Right lobe of liver (tissue), 6 donors: ENCODE measurements at regions not wholly inside any gene's neighbourhood (a gene's known extent, or its start where the extent isn't known, plus 50 kb on each side); places are given as distances from the start of the nearest gene placed in this dataset.

Experiments used
- ATAC-seq, 4 donors: fragments of 200-7000 bp; cut with Tn5 transposase; one replicate each; pipeline ENCODE4 v1.9.1; 2020; ENCODE audit warnings: mild to moderate bottlenecking in 4 of 4, moderate library complexity in 4 of 4
- DNase-seq, 3 donors: peaks; one replicate each; pipeline ENCODE4 v3.0.0-alpha.2; 2020
- H3K27ac ChIP-seq, 3 donors: fragments of 200-600 bp; one replicate each; pipeline ENCODE4 v1.8.0; 2022
- H3K27me3 ChIP-seq, 2 donors: fragments of 200-600 bp; one replicate each; pipeline ENCODE4 v1.8.0; 2022
- H3K36me3 ChIP-seq, 4 donors: fragments of 200-600 bp; sonication (generic) in 1 of 4; one replicate each; pipeline versions ENCODE4 v1.5.1 to v1.8.0; 2017 to 2022; ENCODE audit warnings: control low read depth in 1 of 4
- H3K4me1 ChIP-seq, 4 donors: fragments of 200-600 bp; sonication (generic) in 1 of 4; one replicate each; pipeline versions ENCODE4 v1.5.1 to v1.8.0; 2017 to 2022; ENCODE audit warnings: control low read depth in 1 of 4
- H3K4me3 ChIP-seq, 3 donors: fragments of 200-600 bp; one replicate each; pipeline ENCODE4 v1.8.0; 2022
- H3K9me3 ChIP-seq, 4 donors: fragments of 200-600 bp; sonication (generic) in 1 of 4; one replicate each; pipeline versions ENCODE4 v1.5.1 to v1.8.0; 2017 to 2022; ENCODE audit warnings: control low read depth in 1 of 4
- CTCF ChIP-seq, 4 donors: fragments of 200-600 bp in 3 of 4; fragments of 450-650 bp in 1 of 4; IDR thresholded peaks; one replicate each; pipeline versions ENCODE4 v1.5.1 to v1.8.0; 2016 to 2022; ENCODE audit warnings: antibody characterized with exemption in 4 of 4, mild to moderate bottlenecking in 2 of 4
- POLR2A ChIP-seq: fragments of 450-650 bp; IDR thresholded peaks from one replicate; pipeline ENCODE4 v1.6.1; 2017; ENCODE audit warnings: antibody characterized with exemption, mild to moderate bottlenecking
- WGBS: methylation state at CpG from one replicate; pipeline ENCODE4 v1.1.6; 2018; ENCODE audit warnings: low coverage, low lambda C conversion rate; ENCODE audit not compliant: insufficient coverage; ENCODE audit errors: missing lambda C conversion rate; 5-methylcytosine and 5-hydroxymethylcytosine counted together
- intact Hi-C, 2 donors: fragments of 100-400 bp; cut with DNase I; formaldehyde crosslinking; loops; one replicate each; pipeline versions ENCODE4 v1.11.2 to v1.14.1; 2022
- donor health status: DM: no; HTN: yes; CAD: no.
- donor health status: DM: no; HTN: no; CAD: no.
- donor health status: DM: no; HTN: no; CAD: no.
- donor health status: DM: no; HTN: yes; CAD: no.
- donor health status: DM: no; HTN: yes; CAD: no.

DNA sequence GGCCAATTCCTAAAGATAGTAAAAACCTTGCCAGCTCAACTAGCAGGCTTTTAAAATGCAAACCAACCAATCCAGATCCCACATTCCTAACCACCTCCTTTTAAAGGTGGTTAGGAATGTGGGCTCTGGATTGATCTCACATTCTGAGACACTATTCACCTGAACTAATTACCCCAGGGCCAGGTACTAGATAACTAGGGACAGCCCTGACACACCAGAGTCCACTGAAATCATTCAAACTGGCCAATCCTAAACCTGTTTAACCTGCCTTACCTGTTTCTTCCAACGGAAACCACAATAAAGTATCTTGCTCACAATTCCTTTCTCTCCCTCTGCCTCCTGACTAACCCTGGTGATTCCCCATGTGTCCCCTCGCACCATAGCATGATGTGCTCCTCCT is 168.3 kb upstream of the DMAC1 start:
- H3K4me1 ChIP-seq, result no peaks in the 10 kb centered on the region
- intact Hi-C loops, result no loop called here
- no peak overlapping the region for H3K27ac ChIP-seq
- TF ChIP-seq CTCF (IDR thresholded peaks at IDR 0.05), result no peak
- no peak for TF ChIP-seq POLR2A
- H3K9me3 ChIP-seq, result no peaks in the 10 kb centered on the region
- H3K4me3 ChIP-seq, result no peak overlapping the region
- H3K27me3 ChIP-seq, result no peaks in the 10 kb centered on the region
- DNase-seq (no peak), ATAC-seq (no peak)
- no peaks in the 10 kb centered on the region for H3K36me3 ChIP-seq
- 40% methylated on average over 2 of the region's 2 CpGs for WGBS

DNA sequence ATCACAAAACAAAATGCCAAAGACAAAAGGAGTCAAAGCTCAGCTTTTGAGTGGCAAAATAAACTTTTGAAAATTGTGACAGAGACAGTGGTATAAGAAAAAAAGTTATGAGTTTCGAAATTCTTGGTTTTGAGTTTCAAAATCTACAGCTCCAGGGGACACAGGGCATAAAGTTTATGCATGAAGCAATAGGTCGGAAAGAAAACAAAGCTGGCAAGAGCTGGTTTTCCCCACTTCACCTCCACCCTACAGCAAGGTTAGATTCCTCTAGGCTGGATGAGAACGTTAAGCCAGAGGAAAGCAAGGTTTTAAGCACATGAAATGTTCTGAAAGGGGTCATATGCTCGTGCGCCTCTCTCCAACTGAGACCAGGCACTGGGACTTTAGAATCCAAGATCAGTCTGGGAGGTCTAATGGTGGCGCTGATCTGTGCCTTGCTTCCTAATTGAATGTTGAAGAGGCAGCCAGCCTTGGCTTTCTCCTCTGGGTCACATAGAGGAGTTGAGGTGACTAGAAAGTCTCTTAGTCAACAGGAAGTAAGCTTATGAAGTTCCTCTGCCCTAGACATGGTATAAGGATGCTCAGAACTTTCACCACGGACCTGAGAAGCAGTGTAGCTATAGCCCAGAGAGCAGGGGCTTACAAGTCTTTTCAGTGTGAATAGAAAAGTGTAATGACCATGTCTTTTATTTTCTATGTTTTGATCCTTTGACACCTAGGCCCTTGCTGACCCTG is 167.7 kb upstream of the DMAC1 start:
- ATAC-seq, result peak in 1 of 4 donors; percentile 74
- H3K36me3 ChIP-seq, result no peaks in the 10 kb centered on the region

DNA sequence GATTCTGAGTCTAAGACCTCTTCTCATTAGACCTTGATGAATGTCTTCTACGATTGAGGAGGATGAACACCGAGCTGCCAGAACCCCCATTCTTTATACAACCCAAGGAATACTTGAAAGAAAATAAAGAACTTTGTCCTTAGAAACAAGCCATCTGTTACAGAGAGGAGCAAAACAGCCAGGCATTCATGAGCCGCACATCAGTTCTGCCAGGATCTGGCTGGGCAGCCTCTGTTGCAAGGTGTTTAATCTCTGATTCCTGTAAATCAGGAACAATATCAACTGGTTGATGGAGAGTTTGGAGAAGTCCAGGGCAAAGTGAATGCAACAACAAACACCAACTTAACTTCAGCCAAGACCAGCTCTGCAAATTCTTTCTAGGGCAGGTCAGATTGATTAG is 165.5 kb upstream of the DMAC1 start:
- Histone ChIP-seq H3K4me3 (no peak overlapping the region), H3K27ac (no peak overlapping the region), H3K36me3 (no peaks in the 10 kb centered on the region), H3K9me3 (no peaks in the 10 kb centered on the region), H3K27me3 (no peaks in the 10 kb centered on the region), H3K4me1 (no peaks in the 10 kb centered on the region)
- DNase-seq (peak in 1 of 3 donors; percentile 59), ATAC-seq (peak in 1 of 4 donors; percentile 75)
- WGBS, result 47% methylated on average over 3 of the region's 3 CpGs
- intact Hi-C loops, result no loop called here
- TF ChIP-seq POLR2A, result no peak

More for the DNA sequence above, 167.7 kb upstream of the DMAC1 start:
- no peak overlapping the region for H3K4me3 ChIP-seq
- no peaks in the 10 kb centered on the region for H3K27me3 ChIP-seq
- no peaks in the 10 kb centered on the region for H3K9me3 ChIP-seq
- WGBS, result 44% methylated on average over 7 of the region's 7 CpGs
- H3K4me1 ChIP-seq, result no peaks in the 10 kb centered on the region
- intact Hi-C loops, result no loop called here
- TF ChIP-seq POLR2A (no peak), CTCF (IDR thresholded peaks at IDR 0.05) (no peak)
- H3K27ac ChIP-seq, result no peak overlapping the region
- DNase-seq, result peak in 1 of 3 donors; percentile 47

DNA sequence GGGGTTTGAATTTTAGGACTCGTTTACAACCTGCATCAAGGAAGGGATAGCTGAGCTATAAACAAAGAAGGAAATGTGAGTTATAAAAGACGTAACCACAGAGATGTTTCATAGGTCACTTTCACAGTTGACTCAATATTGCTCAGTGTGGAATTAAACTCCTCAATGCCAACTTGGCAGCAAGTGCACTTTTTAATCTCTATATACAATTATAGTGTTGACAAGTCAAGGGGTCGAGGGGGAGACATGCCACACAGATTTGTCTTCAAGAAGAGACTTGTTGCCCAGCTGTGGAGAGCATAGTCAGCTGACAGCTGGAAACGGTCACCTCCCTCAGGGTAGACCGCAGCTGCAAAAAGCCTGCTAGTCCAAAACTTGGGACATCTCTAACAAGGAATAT is 163.4 kb upstream of the DMAC1 start:
- H3K27me3 ChIP-seq, result no peaks in the 10 kb centered on the region
- no peaks in the 10 kb centered on the region for H3K9me3 ChIP-seq
- H3K36me3 ChIP-seq, result no peaks in the 10 kb centered on the region
- H3K4me1 ChIP-seq, result no peaks in the 10 kb centered on the region
- no peak for TF ChIP-seq POLR2A
- TF ChIP-seq CTCF (IDR thresholded peaks at IDR 0.05), result no peak
- WGBS, result 17% methylated on average over 3 of the region's 5 CpGs
- H3K27ac ChIP-seq, result no peak overlapping the region
- DNase-seq, result no peak
- intact Hi-C loops, result no loop called here
- ATAC-seq, result no peak
- H3K4me3 ChIP-seq, result no peak overlapping the region

DNA sequence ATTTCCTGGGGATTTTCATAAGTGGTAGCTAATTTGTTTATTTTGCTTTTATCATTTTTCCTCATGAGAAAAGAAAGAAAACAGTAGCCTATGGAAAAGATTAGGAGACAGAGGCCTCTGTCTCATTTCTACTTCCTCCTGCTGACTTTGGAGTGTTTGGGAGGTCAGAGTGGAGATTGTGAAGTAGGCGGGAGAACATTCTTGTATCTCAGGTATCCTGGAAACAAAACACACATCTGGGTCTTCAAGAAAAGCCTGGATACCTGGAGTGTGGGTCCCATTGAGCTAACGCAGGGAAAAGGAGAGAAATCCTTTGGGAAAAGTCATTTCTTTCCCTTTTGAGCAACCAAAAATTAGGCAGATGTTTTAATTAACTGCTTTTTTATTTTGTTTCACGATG is 161.5 kb upstream of the DMAC1 start:
- ATAC-seq (no peak), DNase-seq (no peak)
- Histone ChIP-seq H3K4me1 (no peaks in the 10 kb centered on the region), H3K27ac (no peak overlapping the region), H3K36me3 (no peaks in the 10 kb centered on the region), H3K9me3 (no peaks in the 10 kb centered on the region), H3K4me3 (no peak overlapping the region), H3K27me3 (no peaks in the 10 kb centered on the region)
- no peak for TF ChIP-seq POLR2A
- no peak for TF ChIP-seq CTCF (IDR thresholded peaks at IDR 0.05)
- WGBS, result 59% methylated on average over 3 of the region's 3 CpGs
- intact Hi-C loops, result no loop called here
